IMR-90 (cell line): ENCODE measurements at regions not wholly inside any gene's neighbourhood (a gene's known extent, or its start where the extent isn't known, plus 50 kb on each side); places are given as distances from the start of the nearest gene placed in this dataset.

Experiments
- BHLHE40 ChIP-seq: fragments of 150-350 bp; IDR thresholded peaks from 2 replicates; pipeline ENCODE4 v1.6.1; 2016; ENCODE audit warnings: mild to moderate bottlenecking, low read depth, low read length
- CEBPB ChIP-seq: IDR thresholded peaks from 2 replicates; pipeline ENCODE4 v1.6.1; 2012; ENCODE audit warnings: low read depth, low read length, improper control_type of control experiment
- CHD1 ChIP-seq: IDR thresholded peaks from 2 replicates; pipeline ENCODE4 v1.6.1; 2012; ENCODE audit warnings: low read depth, low read length, improper control_type of control experiment
- CTCF ChIP-seq: conservative IDR thresholded peaks from 2 replicates; pipeline ENCODE4 v1.5.1; 2012; ENCODE audit warnings: mild to moderate bottlenecking, low read depth, low read length, improper control_type of control experiment
- ELK1 ChIP-seq: fragments of 150-350 bp; IDR thresholded peaks from 2 replicates; pipeline ENCODE4 v1.6.1; 2016; ENCODE audit warnings: low read depth, mild to moderate bottlenecking, low read length, moderate library complexity, borderline replicate concordance
- FOS ChIP-seq: fragments of 150-350 bp; IDR thresholded peaks from 2 replicates; pipeline ENCODE4 v1.6.1; 2016; ENCODE audit warnings: low read depth, low read length
- MAFK ChIP-seq: IDR thresholded peaks from 2 replicates; pipeline ENCODE4 v1.6.1; 2012; ENCODE audit warnings: low read depth, low read length, improper control_type of control experiment
- MAZ ChIP-seq: IDR thresholded peaks from 2 replicates; pipeline ENCODE4 v1.6.1; 2012; ENCODE audit warnings: low read depth, mild to moderate bottlenecking, low read length, improper control_type of control experiment, moderate library complexity, borderline replicate concordance
- MXI1 ChIP-seq: IDR thresholded peaks from 2 replicates; pipeline ENCODE4 v1.6.1; 2012; ENCODE audit warnings: low read depth, mild to moderate bottlenecking, low read length, moderate library complexity, borderline replicate concordance
- POLR2A ChIP-seq: IDR thresholded peaks from 2 replicates; pipeline ENCODE4 v1.6.1; 2012; ENCODE audit warnings: mild to moderate bottlenecking, low read depth, low read length
- RAD21 ChIP-seq: IDR thresholded peaks from 2 replicates; pipeline ENCODE4 v1.6.1; 2012; ENCODE audit warnings: low read length, improper control_type of control experiment
- RCOR1 ChIP-seq: IDR thresholded peaks from 2 replicates; pipeline ENCODE4 v1.6.1; 2012; ENCODE audit warnings: mild to moderate bottlenecking, low read length, improper control_type of control experiment; ENCODE audit not compliant: insufficient replicate concordance
- SMC3 ChIP-seq: fragments of 150-350 bp; IDR thresholded peaks from 2 replicates; pipeline ENCODE4 v1.6.1; 2016; ENCODE audit warnings: low read depth, mild to moderate bottlenecking, antibody characterized with exemption, low read length, moderate library complexity
- USF2 ChIP-seq: fragments of 150-350 bp; IDR thresholded peaks from 2 replicates; pipeline ENCODE4 v1.6.1; 2017; ENCODE audit warnings: mild to moderate bottlenecking, antibody characterized with exemption, low read length, low read depth

- TF ChIP-seq CTCF: no peak
- no peak for TF ChIP-seq RAD21
- TF ChIP-seq POLR2A: no peak
- no peak for TF ChIP-seq MAFK
- TF ChIP-seq CHD1: no peak
- TF ChIP-seq RCOR1: no peak
- no peak for TF ChIP-seq FOS
- TF ChIP-seq MXI1: no peak
- no peak for TF ChIP-seq USF2
- no peak for TF ChIP-seq MAZ
- no peak for TF ChIP-seq SMC3
- no peak for TF ChIP-seq BHLHE40
- TF ChIP-seq ELK1: no peak
- TF ChIP-seq CEBPB: no peak
Measured at GRCh38 chr2:217030081-217030480, 170.2 kb upstream of the TNP1 start.
